ENCODE measurements at regions not wholly inside any gene's neighbourhood (a gene's known extent, or its start where the extent isn't known, plus 50 kb on each side); places are given as distances from the start of the nearest gene placed in this dataset.

DNA sequence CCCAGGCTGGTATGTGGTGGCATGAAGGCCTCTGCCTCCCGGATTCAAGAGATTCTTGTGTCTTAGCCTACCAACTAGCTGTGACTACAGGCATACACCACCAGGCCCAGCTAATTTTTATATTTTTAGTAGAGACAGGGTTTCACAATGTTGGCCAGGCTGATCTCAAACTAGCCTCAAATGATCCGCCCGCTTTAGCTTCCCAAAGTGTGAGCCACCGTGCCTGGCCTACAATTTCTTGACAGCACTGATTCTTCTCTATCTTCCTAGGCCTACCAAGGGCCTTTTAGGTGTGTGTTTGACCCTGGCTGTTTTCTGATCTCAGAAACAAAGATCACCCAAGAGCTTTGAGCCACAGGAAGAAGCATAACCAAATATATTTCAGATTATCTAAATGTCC lies 540.8 kb upstream of the ADAMTS5 start:
- TF ChIP-seq, protein P1, sequence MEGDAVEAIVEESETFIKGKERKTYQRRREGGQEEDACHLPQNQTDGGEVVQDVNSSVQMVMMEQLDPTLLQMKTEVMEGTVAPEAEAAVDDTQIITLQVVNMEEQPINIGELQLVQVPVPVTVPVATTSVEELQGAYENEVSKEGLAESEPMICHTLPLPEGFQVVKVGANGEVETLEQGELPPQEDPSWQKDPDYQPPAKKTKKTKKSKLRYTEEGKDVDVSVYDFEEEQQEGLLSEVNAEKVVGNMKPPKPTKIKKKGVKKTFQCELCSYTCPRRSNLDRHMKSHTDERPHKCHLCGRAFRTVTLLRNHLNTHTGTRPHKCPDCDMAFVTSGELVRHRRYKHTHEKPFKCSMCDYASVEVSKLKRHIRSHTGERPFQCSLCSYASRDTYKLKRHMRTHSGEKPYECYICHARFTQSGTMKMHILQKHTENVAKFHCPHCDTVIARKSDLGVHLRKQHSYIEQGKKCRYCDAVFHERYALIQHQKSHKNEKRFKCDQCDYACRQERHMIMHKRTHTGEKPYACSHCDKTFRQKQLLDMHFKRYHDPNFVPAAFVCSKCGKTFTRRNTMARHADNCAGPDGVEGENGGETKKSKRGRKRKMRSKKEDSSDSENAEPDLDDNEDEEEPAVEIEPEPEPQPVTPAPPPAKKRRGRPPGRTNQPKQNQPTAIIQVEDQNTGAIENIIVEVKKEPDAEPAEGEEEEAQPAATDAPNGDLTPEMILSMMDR (IDR thresholded peaks at IDR 0.05): no peak
- TF ChIP-seq POLR2AphosphoS5 (IDR thresholded peaks at IDR 0.05): no peak
